HG02938 (cell line): ENCODE measurements at regions not wholly inside any gene's neighbourhood (a gene's known extent, or its start where the extent isn't known, plus 50 kb on each side); places are given as distances from the start of the nearest gene placed in this dataset.

Experiments used
- ATAC-seq: cut with Tn5 transposase; IDR thresholded peaks from one replicate; pipeline ENCODE4 v1.9.1; 2021; ENCODE audit warnings: mild to moderate bottlenecking, moderate library complexity; ENCODE audit not compliant: unreplicated experiment

DNA sequence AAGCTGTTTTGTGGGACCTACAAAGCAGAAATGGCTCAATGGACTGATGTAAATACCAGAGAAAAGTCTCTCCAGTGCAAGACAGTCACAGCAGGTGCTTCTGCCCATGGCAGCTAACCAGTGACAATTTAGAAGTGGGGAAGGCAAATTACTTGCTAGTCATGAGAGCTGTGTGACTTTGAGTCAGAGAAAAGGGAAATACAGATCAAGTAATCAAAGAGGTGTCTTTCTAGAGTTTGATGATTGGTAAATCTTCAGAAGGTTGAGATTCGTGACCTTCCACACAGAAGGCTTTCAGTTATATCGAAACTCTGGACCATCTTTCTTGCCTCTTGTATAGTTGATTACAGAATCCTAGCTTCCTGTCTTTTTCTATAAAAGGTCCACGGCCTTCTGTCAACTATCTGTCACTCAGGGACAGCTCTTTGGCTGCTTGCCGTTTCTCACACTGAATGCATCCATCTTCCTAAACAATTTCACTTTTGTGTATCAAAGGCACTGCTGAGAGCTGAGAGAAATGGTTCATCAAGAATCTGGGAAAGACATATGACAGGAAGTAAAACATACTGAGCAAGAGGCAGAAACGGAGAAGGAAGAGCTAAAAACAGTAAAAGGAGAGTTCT, 993.9 kb upstream of the ACO1 start:
- ATAC-seq = peak; percentile 51

DNA sequence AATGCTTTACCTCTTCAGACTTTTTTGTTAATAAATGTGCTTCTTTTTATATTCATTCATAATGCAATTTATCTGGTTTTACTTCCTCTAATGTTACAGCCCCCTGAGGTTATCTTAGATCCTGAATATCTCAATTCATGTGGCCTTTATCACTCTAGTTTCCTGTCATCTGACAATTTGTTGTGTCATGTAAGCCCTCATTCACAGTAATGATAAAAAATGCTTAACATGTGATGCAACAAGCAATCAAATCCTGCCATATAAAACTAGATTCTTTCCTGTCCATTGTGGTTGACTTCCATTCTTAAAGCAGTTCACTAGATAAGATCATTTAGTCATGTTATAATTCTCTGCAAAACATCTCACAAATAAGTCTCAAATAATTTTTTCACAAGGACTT, 991.2 kb upstream of the ACO1 start:
- ATAC-seq = no peak

DNA sequence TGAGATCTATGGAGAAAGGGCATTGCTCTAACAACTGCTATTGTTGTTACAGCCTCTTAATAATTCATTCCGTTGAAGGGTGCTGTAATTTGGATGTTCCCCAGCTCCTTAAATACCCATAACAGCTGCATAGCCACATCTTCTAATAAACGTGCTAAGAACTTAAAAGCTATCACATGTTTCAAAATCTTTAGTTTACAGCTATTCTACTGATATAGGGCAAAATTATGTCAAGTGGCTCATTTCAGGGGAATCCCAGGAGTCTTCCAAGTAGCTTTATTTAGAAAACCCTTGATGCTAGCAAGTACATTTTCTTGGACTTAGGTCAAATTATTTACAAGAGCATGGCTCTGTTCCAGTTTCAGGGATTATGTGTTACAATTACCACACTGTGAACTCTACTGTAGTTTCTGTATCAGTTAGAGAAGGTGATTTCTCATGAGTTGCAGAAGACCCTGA, 990.4 kb upstream of the ACO1 start:
- peak; percentile 64 for ATAC-seq

DNA sequence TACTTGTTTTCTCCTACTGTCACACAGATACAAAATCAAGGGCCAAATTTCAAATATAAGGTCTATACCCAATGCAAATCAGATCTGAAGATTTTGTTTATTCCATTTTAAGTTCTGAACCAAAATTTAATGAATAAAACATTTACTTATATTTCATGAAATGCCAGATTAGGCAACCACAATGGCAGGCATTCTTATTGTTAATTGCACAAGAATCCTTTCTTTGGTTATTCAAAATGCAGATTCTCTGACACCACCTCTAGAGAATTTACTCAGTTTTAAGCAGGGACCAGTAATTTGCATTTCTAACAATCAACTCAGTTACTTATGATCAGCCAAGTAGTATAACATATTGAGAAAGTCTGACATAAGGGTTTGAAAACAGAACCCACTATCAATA, 972.4 kb upstream of the ACO1 start:
- ATAC-seq = no peak

DNA sequence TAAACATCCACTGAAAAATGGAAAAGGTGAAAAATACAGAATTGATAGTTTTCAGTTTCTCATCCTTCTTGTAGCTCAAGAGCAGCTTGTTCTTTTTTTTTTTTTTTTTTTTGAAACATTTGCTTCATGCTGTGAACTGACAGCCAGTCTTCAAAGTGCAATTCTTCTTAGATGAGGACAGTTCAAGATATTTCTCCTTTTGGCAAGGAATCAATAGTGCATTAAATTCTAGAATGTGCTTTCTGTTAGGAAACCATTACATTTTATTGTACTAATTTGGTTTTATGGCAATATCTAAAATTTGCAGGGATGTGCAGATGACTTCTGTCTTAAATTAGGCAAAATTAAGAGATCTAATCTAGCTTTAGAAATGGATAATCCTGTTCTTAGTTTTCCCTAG, 969.3 kb upstream of the ACO1 start:
- no peak for ATAC-seq

DNA sequence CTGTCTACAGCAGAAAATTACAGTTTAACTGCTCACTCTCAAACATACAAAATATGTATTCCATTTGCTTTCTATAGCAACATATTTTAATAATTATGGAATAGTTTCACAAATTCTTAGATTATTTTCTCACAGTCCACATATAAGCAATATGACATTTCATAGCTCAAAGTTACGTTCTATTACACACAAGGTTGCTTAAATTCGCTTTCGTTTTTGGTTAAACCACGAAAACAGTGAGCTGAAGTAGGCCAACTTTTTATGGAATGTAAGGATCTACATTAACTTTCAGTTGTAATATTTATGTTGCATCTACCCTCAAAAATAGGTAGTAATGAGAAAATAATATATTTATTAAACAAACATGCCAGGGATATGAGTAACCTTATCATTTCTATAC, 966.0 kb upstream of the ACO1 start:
- ATAC-seq = no peak

DNA sequence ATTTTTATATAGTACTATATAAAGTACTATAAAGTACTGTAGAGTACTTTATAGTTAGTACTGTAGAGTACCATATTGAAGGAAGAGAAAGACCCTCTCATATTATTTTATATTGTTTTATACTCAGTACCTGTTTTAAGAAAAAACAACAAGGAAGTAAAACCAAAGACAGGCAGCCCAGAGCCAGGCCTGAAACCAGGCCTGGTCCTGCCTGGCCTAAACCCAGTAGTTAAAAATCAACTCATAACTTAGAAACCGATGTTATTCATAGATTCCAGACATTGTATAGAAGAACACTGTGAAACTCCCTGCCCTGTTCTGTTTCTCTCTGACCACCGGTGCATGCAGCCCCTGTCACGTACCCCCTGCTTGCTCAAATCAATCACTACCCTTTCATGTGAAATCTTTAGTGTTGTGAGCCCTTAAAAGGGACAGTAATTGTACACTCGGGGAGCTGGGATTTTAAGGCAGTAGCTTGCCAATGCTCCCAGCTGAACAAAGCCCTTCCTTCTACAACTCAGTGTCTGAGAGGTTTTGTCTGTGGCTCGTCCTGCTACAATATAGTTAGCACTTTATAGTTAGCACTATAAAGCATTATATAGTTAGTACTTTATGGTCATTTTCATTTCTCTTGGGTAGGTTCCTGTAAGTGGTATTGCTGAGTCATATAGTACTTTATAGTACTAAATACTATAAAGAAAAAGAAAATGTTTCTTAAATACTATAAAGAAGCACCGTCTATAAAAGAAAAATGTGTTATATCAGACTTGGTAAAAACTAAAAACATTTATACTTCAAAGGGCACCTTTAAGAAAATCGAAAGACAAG, 940.6 kb upstream of the ACO1 start:
- peak; percentile 84 for ATAC-seq

DNA sequence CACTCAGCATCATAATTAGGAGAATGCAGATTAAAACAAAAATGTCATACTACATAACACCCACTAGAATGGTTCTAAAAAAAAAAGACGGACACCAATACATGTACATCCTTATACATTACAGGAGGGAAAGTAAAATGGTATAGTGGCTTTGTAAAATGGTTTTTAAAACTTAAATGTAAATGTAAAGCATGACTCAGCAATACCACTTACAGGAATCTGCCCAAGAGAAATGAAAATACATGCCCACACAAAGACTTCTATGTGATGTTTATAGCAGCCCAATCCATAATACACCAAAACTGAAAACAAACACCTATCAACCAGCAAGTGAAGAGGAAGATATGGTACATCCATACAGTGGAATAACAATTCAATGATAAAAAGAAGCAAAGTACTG, 939.1 kb upstream of the ACO1 start:
- no peak for ATAC-seq

DNA sequence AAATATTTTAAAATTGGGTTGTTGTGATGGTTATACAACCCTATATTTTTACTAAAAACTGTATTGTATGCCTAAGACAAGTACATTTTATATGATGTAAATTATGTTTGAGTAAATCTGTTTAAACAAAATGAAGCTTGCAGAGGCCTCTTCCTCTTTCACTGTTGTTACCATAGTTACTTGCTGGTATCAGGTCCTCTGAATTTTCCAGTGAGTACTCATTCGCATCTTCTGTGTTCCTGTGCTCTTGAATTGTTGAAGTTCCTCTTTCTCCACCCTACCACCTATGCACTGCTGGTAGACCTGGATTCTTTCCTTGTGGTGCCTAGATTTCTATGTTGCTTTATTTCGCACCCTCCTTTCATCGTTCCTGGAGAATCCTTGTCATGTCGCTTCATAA, 938.5 kb upstream of the ACO1 start:
- ATAC-seq = peak; percentile 78

DNA sequence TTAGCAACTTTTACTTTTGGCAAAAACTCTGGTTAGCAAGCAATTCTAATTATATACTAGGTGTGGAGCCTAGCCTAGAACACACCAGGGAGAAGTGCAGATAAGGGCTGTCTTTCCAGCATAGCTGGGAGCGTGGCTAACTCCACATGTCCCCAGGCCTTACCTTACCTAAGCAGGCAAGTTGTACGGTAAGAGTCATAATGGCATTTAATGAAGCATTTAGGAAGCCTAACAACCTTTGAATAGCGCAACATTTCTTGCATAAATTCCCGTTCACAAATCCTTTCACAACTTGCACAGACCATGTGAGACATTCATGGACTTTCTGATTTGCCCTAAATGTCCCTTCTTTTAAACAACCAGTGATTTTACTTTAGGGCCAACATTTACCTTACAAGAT, 917.4 kb upstream of the ACO1 start:
- ATAC-seq = no peak

DNA sequence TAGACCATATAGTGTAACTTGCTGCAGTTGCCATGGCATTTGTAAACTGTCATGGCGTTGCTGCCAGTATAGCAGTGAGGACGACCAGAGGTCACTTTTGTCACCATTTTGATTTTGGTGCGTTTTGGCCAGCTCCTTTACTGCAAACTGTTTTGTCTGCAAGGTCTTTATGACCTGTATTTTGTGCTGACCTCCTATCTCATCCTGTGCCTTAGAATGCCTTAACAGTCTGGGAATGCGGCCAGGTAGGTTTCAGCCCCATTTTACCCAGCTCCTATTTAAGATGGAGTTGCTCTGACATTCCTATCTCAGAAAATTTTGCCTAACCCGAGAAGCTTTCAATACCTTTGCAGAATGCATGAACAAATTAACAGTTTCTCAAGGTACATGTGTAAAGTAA, 914.4 kb upstream of the ACO1 start:
- no peak for ATAC-seq

DNA sequence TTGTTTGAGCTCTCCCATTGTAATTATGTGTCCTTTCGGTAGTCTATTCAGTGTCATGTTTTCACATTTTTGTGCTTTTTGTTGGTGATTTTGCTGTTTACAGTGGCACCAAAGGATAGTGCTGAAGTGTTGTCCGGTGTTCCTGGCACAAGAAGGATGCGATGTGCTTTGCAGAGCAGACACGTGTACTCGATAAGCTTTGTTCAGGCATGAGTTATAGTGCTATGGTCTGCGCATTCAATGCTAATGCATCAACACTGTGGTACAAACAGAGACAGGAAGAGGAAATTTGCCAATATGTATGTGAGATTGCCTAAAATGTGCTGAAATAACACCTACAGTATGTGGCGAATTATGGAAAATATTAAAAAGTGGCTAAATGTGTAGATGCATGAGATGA, 913.4 kb upstream of the ACO1 start:
- ATAC-seq = no peak

DNA sequence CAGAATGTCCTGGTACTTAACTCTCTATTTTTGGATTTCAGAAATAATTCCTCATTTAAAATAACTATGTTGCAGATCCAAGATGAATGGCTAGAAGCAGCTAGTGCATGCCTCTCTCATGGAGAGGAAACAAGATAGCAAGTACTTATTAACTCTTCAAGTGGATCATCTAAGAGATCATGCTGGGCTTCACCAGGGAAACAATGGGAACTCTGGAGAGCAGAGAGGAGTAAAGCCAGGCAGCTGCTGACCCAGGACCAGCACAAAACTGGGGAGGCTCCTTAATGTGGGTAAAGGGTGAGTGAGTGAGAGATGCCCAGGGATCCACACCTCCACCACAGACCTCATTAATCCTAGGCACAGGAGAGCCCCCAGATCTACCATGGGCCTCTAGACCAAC, 897.8 kb upstream of the ACO1 start:
- ATAC-seq = no peak

DNA sequence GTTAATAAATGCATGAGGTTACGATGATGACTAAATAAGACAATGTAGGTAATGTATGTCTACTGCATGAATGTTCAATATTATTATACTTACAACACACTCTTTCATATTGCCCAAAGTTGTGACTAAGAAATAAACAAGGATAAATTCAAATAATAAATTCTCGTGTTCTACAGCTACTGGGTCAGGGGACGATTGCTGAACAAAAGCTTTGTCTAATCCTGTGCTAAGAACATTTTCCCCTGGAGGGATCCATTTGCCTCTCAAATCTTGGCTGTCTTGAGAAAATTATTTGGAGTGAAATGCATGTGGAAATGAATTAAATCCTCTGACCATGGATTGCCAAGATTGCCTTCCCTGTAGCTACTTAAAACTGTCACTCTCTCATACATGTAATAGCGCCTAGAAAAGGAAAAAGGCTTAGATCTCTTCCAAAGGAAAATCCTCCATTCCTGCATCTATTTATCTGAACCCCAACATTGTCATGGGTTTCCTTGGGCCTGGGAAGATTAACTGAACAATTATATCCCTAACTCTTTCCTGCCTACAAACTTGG, 893.8 kb upstream of the ACO1 start:
- no peak for ATAC-seq

DNA sequence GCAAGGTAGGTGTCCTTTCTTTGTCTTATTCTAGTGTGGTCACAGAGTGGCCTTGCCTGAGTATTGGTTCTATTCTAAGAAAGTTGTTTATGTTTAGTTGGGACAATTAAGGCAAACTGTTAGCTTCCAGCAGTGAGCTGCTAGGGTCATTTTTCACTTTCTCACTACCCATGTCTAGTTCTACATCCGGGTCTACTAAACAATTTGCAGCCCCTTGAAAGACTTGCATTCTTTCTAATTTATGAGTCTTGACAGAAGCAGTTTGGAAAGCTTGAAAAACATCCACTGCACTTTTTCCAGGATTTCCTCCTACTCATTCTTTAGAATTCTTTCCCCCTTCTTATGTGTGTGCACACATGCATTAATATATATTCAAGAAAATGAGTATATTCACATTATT, 892.2 kb upstream of the ACO1 start:
- no peak for ATAC-seq

DNA sequence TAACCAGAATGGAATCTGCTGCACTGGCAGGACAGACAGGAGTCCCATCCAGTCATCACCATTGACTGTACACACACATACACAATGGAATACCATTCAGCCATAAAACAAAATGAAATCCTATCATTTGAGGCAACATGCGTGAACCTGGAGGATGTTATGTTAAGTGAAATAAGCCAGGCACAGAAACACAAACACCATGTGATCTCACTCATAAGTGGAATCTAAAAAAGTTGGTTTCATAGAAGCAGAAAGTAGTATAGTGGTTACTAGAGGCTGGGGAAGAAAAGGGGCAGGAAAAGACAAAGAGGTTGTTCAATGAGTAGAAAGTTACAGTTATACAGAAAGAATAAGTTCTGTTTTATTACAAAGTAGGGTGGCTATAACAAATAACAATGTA, 884.0 kb upstream of the ACO1 start:
- peak; percentile 52 for ATAC-seq

DNA sequence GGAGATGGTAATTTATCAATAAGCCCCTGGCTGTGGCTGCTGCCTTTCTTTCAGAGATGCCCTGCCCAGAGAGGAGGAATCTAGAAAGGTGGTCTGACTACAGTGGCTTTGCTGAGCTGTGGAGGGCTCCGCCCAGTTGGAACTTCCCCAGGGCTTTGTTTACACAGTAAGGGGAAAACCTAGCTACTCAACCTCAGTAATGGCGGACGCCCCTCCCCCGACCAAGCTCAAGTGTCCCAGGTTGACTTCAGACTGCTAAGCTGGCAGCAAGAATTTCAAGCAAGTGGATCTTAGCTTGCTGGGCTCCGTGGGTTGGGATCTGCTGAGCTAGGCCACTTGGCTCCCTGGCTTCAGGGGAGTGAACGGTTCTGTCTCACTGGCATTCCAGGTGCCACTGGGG, 865.4 kb upstream of the ACO1 start:
- ATAC-seq = peak; percentile 70

DNA sequence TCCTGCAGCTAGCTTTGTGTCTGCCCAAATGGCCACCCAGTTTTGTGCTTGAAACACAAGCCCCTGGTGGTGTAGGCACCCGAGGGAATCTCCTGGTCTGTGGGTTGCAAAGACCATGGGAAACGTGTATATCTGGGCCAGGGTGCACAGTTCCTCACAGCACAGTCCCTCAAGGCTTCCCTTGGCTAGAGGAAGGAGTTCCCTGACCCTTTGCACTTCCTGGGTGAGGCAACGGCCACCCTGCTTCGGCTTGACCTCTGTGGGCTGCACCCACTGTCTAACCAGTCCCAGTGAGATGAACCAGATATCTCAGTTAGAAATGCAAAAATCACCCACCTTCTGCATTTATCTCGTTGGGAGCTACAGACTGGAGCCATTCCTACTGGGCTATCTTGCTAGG, 865.0 kb upstream of the ACO1 start:
- no peak for ATAC-seq

DNA sequence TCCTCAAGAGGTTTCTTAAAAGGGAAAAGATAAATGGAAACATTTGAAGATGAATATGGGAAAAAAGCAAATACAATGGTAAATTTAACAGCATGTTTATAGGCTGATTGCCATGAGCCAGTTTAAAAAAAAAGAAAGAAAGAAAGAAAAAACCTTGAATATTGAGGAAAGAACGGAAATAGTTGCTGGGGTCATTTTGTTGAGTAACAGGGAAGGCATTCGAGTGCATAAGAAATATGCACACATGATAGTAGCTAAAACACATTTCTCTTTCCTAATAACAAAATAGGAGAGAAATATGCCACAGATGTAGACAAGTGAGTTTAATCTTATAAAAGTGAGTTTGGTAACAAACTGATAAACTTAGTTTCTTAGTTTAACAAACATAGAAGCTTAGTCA, 864.6 kb upstream of the ACO1 start:
- ATAC-seq = no peak

DNA sequence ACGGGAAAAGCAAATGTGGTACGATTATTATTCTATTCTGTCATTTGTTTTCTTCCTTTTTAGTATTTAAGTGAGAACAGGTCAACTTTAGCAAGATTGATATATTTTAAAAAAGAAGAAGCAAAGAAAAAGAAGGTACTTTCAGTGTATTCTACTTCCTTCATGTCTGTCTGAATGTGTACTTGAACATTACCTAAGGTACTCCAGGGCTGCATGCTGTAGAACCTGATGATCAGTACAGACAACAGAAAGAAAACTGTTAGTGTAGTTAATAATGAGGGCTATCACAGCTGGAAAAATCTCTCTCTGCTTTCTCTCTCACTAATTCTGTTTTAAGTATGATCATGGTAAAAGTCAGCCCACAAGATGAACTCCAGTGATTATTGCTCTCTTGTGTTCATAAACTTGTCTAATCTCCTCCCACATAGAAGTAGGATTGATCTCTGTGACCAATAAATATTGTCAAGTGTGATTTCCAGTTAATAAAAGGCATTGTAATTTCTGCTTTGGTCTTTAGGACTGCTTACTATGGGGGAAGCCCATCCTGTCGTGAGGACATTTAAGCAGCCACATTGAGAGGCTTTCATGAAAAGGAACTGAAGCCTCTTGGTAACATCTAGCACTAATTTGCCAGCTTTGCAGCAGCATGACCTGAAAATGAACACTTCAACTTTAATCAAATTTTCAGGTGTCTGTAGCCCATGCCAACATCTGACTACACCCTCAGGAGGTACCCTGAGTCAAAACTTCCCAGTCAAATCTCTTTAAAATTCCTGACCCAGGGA, 864.0 kb upstream of the ACO1 start:
- peak; percentile 76 for ATAC-seq

DNA sequence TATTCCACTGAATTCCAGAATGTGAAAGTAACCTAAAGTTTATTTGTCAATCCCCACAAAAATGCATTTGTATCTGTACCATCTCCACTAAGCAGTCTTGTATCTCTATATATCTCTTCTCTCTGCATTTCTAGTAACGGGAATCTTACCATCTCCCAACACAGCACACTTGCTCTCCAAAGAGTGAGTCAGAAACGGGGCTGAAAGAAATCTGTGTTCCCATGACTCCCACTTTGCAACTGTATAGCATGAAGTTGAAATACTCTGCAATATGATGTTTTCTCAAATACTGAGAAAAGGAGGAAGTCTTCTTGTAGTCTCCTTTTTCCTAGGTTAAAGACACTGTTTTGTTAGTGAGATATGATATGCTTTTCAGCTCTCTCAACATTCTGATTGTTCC, 848.8 kb upstream of the ACO1 start:
- no peak for ATAC-seq

DNA sequence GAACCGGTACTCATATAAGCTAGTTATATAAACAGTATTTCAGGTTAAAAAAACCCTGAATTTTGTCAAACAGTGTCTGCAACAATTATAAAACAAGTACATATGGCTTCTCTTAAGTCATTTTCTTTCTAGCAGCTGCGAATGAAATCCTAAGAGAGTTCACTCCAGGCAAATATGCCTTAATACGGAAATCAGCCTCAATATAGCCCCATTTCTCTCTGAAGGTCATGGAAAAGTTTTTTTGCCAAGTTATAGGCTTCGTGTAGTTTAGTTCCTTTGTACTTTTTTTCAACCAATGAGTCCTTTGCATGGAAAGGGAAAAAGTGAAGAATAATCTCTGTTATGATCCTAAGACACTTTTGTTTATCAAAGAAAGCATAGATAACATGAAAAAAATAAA, 848.0 kb upstream of the ACO1 start:
- no peak for ATAC-seq
